HCT116 (cell line): ENCODE measurements at regions not wholly inside any gene's neighbourhood (a gene's known extent, or its start where the extent isn't known, plus 50 kb on each side); places are given as distances from the start of the nearest gene placed in this dataset.

Source experiments
- CEBPB ChIP-seq: IDR thresholded peaks from 2 replicates; pipeline ENCODE4 v1.6.1; 2012; ENCODE audit warnings: low read depth
- CTCF ChIP-seq, 3 experiments: fragments of 200-600 bp in 1 of 3; sonication (generic) in 1 of 3; IDR thresholded peaks in 2 of 3; conservative IDR thresholded peaks in 1 of 3; 2 replicates each; pipeline ENCODE4 v1.5.1; 2012 to 2017; ENCODE audit warnings: low read depth in 2 of 3, low read length in 2 of 3, antibody characterized with exemption in 1 of 3, borderline replicate concordance in 1 of 3, control low read depth in 1 of 3, mild to moderate bottlenecking in 1 of 3, mixed read lengths in 1 of 3, mixed run types in 1 of 3, moderate library complexity in 1 of 3; ENCODE audit not compliant: insufficient read depth in 1 of 3
- TCF7L2 ChIP-seq: IDR thresholded peaks from 2 replicates; pipeline ENCODE4 v1.7.0; 2011; ENCODE audit warnings: borderline replicate concordance, inconsistent platforms; ENCODE audit not compliant: insufficient read depth, insufficient read length; ENCODE audit errors: extremely low read depth

- TF ChIP-seq TCF7L2: no peak
- no peak for TF ChIP-seq CTCF (IDR thresholded peaks at IDR 0.05 in 2 of 3, conservative IDR thresholded peaks at IDR 0.05 in 1 of 3; ENCODE audit: borderline replicate concordance in 1 of 3, insufficient read depth in 1 of 3, low read depth in 2 of 3, low read length in 2 of 3)
- TF ChIP-seq CEBPB: no peak
Observed at GRCh38 chr10:69687426-69687825, 57.4 kb downstream of the FAM241B start.
